ENCODE measurements at regions not wholly inside any gene's neighbourhood (a gene's known extent, or its start where the extent isn't known, plus 50 kb on each side); places are given as distances from the start of the nearest gene placed in this dataset.

DNA sequence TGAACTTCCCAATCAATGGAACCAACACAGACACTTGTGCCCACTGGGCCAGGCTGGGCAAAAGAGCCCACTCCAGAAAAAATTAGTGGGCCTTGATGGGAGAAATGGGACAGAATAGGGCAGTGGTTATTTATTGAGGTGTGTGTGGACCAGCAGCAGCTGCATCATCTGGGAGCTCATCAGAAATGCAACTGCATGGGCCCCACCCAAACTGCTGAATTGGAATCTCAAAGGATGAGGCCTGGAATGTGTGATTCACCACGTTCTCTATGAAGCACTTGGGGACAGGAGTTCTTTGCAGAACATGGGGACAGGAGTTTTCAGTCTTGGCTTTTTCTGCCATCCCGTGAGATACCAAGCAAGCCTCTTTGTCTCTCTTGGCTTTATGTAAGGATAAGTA lies 255.6 kb upstream of the PLET1 start:
- Mint-ChIP-seq H3K4me1 (peaks cover 6% of the 10 kb centered on the region), H3K4me3 (no peak overlapping the region), H3K36me3 (no peaks in the 10 kb centered on the region), H3K27me3 (ENCODE audit: low read depth) (no peaks in the 10 kb centered on the region), H3K27ac (no peak overlapping the region), H3K9me3 (peaks cover 5% of the 10 kb centered on the region)
- TF ChIP-seq SOX15 (CRISPR knock-in tag; IDR thresholded peaks at IDR 0.05) (no peak), SMAD4 (CRISPR knock-in tag; IDR thresholded peaks at IDR 0.05) (no peak), ELF4 (CRISPR knock-in tag; IDR thresholded peaks at IDR 0.05; ENCODE audit: low read depth) (no peak), CBFB (CRISPR knock-in tag; IDR thresholded peaks at IDR 0.05; ENCODE audit: low read depth) (no peak), CTCF (IDR thresholded peaks at IDR 0.05) (no peak), ZNF121 (CRISPR knock-in tag; IDR thresholded peaks at IDR 0.05) (no peak), FOXP1 (CRISPR knock-in tag; IDR thresholded peaks at IDR 0.05; ENCODE audit: borderline replicate concordance) (no peak), FOXK1 (CRISPR knock-in tag; IDR thresholded peaks at IDR 0.05) (no peak), TEAD4 (CRISPR knock-in tag; IDR thresholded peaks at IDR 0.05) (no peak), ZNF396 (CRISPR knock-in tag; IDR thresholded peaks at IDR 0.05; ENCODE audit: borderline replicate concordance) (no peak), TEAD1 (CRISPR knock-in tag; IDR thresholded peaks at IDR 0.05) (no peak), SP1 (CRISPR knock-in tag; conservative IDR thresholded peaks at IDR 0.05) (no peak), ZNF232 (CRISPR knock-in tag; IDR thresholded peaks at IDR 0.05) (no peak), ZNF423 (CRISPR knock-in tag; IDR thresholded peaks at IDR 0.05) (no peak), JUN (CRISPR knock-in tag; IDR thresholded peaks at IDR 0.05) (no peak), ZBTB43 (CRISPR knock-in tag; IDR thresholded peaks at IDR 0.05) (no peak), NR2C2 (CRISPR knock-in tag; IDR thresholded peaks at IDR 0.05) (no peak)
- TF ChIP-seq, protein P1, sequence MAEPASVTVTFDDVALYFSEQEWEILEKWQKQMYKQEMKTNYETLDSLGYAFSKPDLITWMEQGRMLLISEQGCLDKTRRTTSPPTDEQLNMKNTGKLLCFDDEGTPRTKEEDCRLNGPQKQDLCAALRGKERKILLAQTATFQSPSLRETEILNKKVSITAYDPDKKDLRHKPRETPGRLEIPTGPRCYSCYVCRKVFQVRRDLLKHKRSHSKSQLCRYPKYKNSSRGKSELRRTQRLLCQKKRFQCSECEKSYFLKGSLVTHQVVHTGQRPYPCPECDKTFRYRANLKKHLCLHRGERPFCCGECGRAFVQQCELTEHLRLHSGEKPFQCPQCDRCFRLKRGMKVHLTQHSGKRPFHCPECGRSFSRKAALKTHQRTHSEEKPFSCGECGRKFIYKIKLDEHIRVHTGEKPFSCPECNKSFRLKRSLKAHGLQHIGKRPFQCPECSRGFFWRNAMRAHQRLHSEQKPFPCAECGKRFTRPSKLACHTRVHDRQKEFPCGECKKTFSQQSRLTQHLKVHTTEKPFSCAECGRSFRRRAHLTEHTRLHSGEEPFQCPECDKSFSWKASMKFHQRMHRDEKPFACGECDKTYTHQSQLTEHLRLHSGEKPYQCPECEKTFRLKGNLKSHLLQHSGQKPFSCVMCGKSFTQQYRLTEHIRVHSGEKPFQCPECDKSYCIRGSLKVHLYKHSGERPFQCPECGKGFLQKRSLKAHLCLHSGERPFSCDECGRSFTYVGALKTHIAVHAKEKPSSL (CRISPR knock-in tag; conservative IDR thresholded peaks at IDR 0.05): no peak
- TF ChIP-seq, protein P2, sequence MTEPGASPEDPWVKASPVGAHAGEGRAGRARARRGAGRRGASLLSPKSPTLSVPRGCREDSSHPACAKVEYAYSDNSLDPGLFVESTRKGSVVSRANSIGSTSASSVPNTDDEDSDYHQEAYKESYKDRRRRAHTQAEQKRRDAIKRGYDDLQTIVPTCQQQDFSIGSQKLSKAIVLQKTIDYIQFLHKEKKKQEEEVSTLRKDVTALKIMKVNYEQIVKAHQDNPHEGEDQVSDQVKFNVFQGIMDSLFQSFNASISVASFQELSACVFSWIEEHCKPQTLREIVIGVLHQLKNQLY (CRISPR knock-in tag; IDR thresholded peaks at IDR 0.05): no peak
- TF ChIP-seq, protein P3, sequence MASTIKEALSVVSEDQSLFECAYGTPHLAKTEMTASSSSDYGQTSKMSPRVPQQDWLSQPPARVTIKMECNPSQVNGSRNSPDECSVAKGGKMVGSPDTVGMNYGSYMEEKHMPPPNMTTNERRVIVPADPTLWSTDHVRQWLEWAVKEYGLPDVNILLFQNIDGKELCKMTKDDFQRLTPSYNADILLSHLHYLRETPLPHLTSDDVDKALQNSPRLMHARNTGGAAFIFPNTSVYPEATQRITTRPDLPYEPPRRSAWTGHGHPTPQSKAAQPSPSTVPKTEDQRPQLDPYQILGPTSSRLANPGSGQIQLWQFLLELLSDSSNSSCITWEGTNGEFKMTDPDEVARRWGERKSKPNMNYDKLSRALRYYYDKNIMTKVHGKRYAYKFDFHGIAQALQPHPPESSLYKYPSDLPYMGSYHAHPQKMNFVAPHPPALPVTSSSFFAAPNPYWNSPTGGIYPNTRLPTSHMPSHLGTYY (CRISPR knock-in tag; IDR thresholded peaks at IDR 0.05): no peak
- ATAC-seq (no peak), DNase-seq (ENCODE audit: low spot score) (no peak)
- ChIA-PET POLR2A (no interaction called here), CTCF (interaction anchor here (1.6 kb wide), 1 partner anchor 40 kb away, joined by 5 read pairs; no protein-coding TSS in a partner anchor)

DNA sequence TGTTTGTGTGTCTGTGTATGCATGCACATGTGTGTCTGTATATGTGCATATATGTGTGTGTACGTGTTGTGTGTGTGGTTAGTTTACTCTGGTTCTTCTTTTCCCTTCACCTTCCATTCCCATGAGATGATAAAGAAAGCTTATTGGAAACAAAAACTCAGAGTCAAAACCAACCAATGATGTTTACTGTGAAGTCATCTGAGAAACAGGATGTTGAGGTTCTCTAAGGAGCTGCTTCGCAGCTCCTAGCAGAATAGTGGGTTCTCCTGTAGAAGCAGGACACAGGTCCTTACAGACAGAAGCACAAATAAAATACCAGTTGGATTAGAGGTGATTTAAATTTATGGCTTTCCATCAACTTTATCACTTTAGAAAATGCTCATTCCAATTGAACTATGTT lies 256.1 kb upstream of the PLET1 start:
- ChIA-PET POLR2A (no interaction called here), CTCF (interaction anchor here (1.6 kb wide), 1 partner anchor 39 kb away, joined by 5 read pairs; no protein-coding TSS in a partner anchor)
- H3K36me3 Mint-ChIP-seq: no peaks in the 10 kb centered on the region
- H3K9me3 Mint-ChIP-seq: peaks cover 5% of the 10 kb centered on the region
- no peak overlapping the region for H3K27ac Mint-ChIP-seq
- peaks cover 6% of the 10 kb centered on the region for H3K4me1 Mint-ChIP-seq
- no peaks in the 10 kb centered on the region for H3K27me3 Mint-ChIP-seq (ENCODE audit: low read depth)
- DNase-seq (ENCODE audit: low spot score) (no peak), ATAC-seq (no peak)
- no peak overlapping the region for H3K4me3 Mint-ChIP-seq
- TF ChIP-seq ZNF317 (CRISPR knock-in tag; IDR thresholded peaks at IDR 0.05; ENCODE audit: borderline replicate concordance, low read depth) (no peak), OVOL2 (CRISPR knock-in tag; IDR thresholded peaks at IDR 0.05; ENCODE audit: borderline replicate concordance) (no peak), KAT7 (CRISPR knock-in tag; IDR thresholded peaks at IDR 0.05; ENCODE audit: borderline replicate concordance) (no peak), ZNF232 (CRISPR knock-in tag; IDR thresholded peaks at IDR 0.05) (no peak), AR (CRISPR knock-in tag; IDR thresholded peaks at IDR 0.05) (no peak)
- TF ChIP-seq, protein P1 (CRISPR knock-in tag; conservative IDR thresholded peaks at IDR 0.05): no peak

Measured in WTC11 (cell line).